Nephron (organoid): ENCODE measurements at regions not wholly inside any gene's neighbourhood (a gene's known extent, or its start where the extent isn't known, plus 50 kb on each side); places are given as distances from the start of the nearest gene placed in this dataset.

ENCODE experiments used
- H3K27ac Mint-ChIP-seq, 3 experiments: 2 replicates each; pipeline ENCODE4 v1.8.0; 2020; ENCODE audit warnings: mixed read lengths in 3 of 3, mild to moderate bottlenecking in 2 of 3, moderate library complexity in 1 of 3
- H3K27me3 Mint-ChIP-seq: 2 replicates; pipeline ENCODE4 v1.8.0; 2021; ENCODE audit warnings: low read depth, mild to moderate bottlenecking, moderate library complexity, mixed read lengths
- H3K36me3 Mint-ChIP-seq: 2 replicates; pipeline ENCODE4 v1.8.0; 2020; ENCODE audit warnings: low read depth, mixed read lengths
- H3K4me1 Mint-ChIP-seq: 2 replicates; pipeline ENCODE4 v1.8.0; 2020; ENCODE audit warnings: mixed read lengths
- H3K4me3 Mint-ChIP-seq, 3 experiments: 2 replicates each; pipeline ENCODE4 v1.8.0; 2020; ENCODE audit warnings: mild to moderate bottlenecking in 3 of 3, mixed read lengths in 3 of 3, moderate library complexity in 2 of 3
- H3K9me3 Mint-ChIP-seq: 2 replicates; pipeline ENCODE4 v1.8.0; 2020; ENCODE audit warnings: mixed read lengths
- CTCF ChIP-seq, 3 experiments: fragments of 200-600 bp; sonication (generic); IDR thresholded peaks; one replicate each; pipeline ENCODE4 v1.5.0; 2021; ENCODE audit warnings: antibody characterized with exemption in 3 of 3; ENCODE audit not compliant: unreplicated experiment in 3 of 3

- no peaks in the 10 kb centered on the region for H3K27me3 Mint-ChIP-seq
- H3K36me3 Mint-ChIP-seq = no peaks in the 10 kb centered on the region
- H3K27ac Mint-ChIP-seq = no peak overlapping the region
- no peak for TF ChIP-seq CTCF (IDR thresholded peaks at IDR 0.05; ENCODE audit: unreplicated experiment in 3 of 3)
- H3K4me1 Mint-ChIP-seq = no peaks in the 10 kb centered on the region
- peaks cover 26% of the 10 kb centered on the region for H3K9me3 Mint-ChIP-seq
- no peak overlapping the region for H3K4me3 Mint-ChIP-seq
These were observed 857.4 kb downstream of the TDRD15 start for GRCh38 chr2:21981127-21981526.

GRCh38 chr2:21993002-21993401 lies 869.2 kb downstream of the TDRD15 start:
- H3K36me3 Mint-ChIP-seq = peaks cover 4% of the 10 kb centered on the region
- no peak overlapping the region for H3K4me3 Mint-ChIP-seq
- H3K4me1 Mint-ChIP-seq = no peaks in the 10 kb centered on the region
- H3K27ac Mint-ChIP-seq = no peak overlapping the region
- H3K27me3 Mint-ChIP-seq = no peaks in the 10 kb centered on the region
- H3K9me3 Mint-ChIP-seq = peaks cover 33% of the 10 kb centered on the region
- TF ChIP-seq CTCF (IDR thresholded peaks at IDR 0.05; ENCODE audit: unreplicated experiment in 3 of 3) = no peak

- Mint-ChIP-seq H3K9me3 (peaks cover 27% of the 10 kb centered on the region), H3K36me3 (peaks cover 4% of the 10 kb centered on the region), H3K27me3 (no peaks in the 10 kb centered on the region), H3K27ac (no peak overlapping the region), H3K4me3 (no peak overlapping the region), H3K4me1 (no peaks in the 10 kb centered on the region)
- no peak for TF ChIP-seq CTCF (IDR thresholded peaks at IDR 0.05; ENCODE audit: unreplicated experiment in 3 of 3)
These were observed 872.6 kb downstream of the TDRD15 start for GRCh38 chr2:21996339-21996738.

- peaks cover 11% of the 10 kb centered on the region for H3K9me3 Mint-ChIP-seq
- TF ChIP-seq CTCF (IDR thresholded peaks at IDR 0.05; ENCODE audit: unreplicated experiment in 3 of 3) = no peak
- no peak overlapping the region for H3K4me3 Mint-ChIP-seq
- peaks cover 4% of the 10 kb centered on the region for H3K27me3 Mint-ChIP-seq
- no peaks in the 10 kb centered on the region for H3K4me1 Mint-ChIP-seq
- no peaks in the 10 kb centered on the region for H3K36me3 Mint-ChIP-seq
- H3K27ac Mint-ChIP-seq = no peak overlapping the region
These were observed 875.8 kb downstream of the TDRD15 start for GRCh38 chr2:21999522-21999921.

GRCh38 chr2:22002066-22002465 lies 878.3 kb downstream of the TDRD15 start:
- H3K9me3 Mint-ChIP-seq = peaks cover 7% of the 10 kb centered on the region
- no peaks in the 10 kb centered on the region for H3K36me3 Mint-ChIP-seq
- no peak for TF ChIP-seq CTCF (IDR thresholded peaks at IDR 0.05; ENCODE audit: unreplicated experiment in 3 of 3)
- no peak overlapping the region for H3K4me3 Mint-ChIP-seq
- H3K4me1 Mint-ChIP-seq = no peaks in the 10 kb centered on the region
- H3K27me3 Mint-ChIP-seq = peaks cover 4% of the 10 kb centered on the region
- no peak overlapping the region for H3K27ac Mint-ChIP-seq

GRCh38 chr2:22003270-22003669 lies 879.5 kb downstream of the TDRD15 start:
- peaks cover 4% of the 10 kb centered on the region for H3K27me3 Mint-ChIP-seq
- no peaks in the 10 kb centered on the region for H3K4me1 Mint-ChIP-seq
- TF ChIP-seq CTCF (IDR thresholded peaks at IDR 0.05; ENCODE audit: unreplicated experiment in 3 of 3) = no peak
- H3K9me3 Mint-ChIP-seq = peaks cover 7% of the 10 kb centered on the region
- no peak overlapping the region for H3K27ac Mint-ChIP-seq
- no peaks in the 10 kb centered on the region for H3K36me3 Mint-ChIP-seq
- no peak overlapping the region for H3K4me3 Mint-ChIP-seq
